Hypothalamus (tissue), 51 donors: ENCODE measurements at regions not wholly inside any gene's neighbourhood (a gene's known extent, or its start where the extent isn't known, plus 50 kb on each side); places are given as distances from the start of the nearest gene placed in this dataset.
A peak's percentile ranks its signal among the peaks of the same experiment; 100 is the strongest.
"Not testable (repeated sequence)": the region's sequence is repeated elsewhere in the genome, so short reads cannot be mapped to it uniquely, and the experiment has no call there.

Experiments used
- DNase-seq, 51 donors: peaks; one replicate each; lab custom pipeline; 2025; lab: John Stamatoyannopoulos, UW

- peak in 1 of 51 donors; percentile 8 for DNase-seq
Measured at GRCh38 chr1:181190364-181191035, 102.0 kb downstream of the IER5 start.

DNA sequence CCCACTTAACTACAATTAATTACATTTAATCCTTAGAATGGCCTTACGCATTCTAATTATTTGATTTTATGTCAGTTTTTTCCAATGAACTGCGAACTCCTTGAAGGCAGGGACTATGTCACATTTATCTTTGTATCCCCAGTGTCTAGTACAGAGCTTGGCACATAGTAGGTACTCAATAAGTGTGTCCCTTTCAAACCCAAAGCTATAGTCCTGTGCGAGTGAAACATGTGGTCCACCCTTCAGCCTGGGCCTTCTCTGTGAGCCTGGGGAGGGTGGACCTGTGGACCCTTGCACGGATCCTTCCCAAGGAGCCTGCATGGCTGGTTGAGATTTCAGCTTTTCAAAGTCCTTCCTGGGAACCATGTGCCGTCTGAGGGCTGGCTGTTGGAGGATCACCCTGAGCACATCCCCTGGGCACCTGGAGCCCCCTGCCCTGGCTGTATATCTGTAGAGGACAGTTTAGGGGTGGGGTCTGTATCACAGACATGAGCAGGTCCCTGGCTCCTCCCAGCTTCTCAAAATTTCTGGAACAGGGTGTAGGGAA lies 103.1 kb downstream of the IER5 start:
- DNase-seq = no peak

GRCh38 chr1:181192316-181192715 lies 103.8 kb downstream of the IER5 start:
- DNase-seq = no peak

DNA sequence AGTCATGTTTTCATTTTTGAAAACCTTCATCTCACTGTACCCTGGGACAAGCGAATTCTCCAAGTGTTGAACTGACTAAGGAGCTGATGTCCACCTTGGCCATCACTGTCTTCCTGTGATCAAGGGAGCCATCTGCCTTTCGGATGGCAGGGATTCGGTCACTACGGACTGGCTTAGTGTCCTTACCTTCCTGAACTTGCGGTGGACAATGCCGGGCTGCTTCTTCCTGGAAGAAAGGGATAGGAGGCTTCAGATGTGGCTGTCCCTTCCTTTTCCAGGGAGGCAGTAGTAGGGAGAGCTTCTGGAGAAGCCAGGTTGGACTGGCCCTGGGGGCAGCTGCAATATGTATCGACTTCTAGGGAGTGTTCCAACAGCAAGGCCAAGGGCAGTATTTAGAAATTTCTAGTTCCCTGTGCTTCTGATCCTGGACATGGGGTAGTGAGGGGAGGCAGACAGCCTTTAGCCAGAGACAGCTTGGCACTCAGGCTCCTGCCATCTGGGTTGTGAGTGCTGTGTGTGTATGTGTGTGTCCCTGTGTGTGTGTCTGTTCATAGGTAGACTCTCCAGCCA lies 114.6 kb downstream of the IER5 start:
- DNase-seq = no peak

GRCh38 chr1:181204530-181204929 lies 116.0 kb downstream of the IER5 start:
- DNase-seq = no peak

- no peak for DNase-seq
Measured at GRCh38 chr1:181205901-181206300, 117.4 kb downstream of the IER5 start.

- peak in 5 of 51 donors; percentile 11 to 72 (median 23) for DNase-seq
Measured at GRCh38 chr1:181206513-181206912, 118.0 kb downstream of the IER5 start.

DNA sequence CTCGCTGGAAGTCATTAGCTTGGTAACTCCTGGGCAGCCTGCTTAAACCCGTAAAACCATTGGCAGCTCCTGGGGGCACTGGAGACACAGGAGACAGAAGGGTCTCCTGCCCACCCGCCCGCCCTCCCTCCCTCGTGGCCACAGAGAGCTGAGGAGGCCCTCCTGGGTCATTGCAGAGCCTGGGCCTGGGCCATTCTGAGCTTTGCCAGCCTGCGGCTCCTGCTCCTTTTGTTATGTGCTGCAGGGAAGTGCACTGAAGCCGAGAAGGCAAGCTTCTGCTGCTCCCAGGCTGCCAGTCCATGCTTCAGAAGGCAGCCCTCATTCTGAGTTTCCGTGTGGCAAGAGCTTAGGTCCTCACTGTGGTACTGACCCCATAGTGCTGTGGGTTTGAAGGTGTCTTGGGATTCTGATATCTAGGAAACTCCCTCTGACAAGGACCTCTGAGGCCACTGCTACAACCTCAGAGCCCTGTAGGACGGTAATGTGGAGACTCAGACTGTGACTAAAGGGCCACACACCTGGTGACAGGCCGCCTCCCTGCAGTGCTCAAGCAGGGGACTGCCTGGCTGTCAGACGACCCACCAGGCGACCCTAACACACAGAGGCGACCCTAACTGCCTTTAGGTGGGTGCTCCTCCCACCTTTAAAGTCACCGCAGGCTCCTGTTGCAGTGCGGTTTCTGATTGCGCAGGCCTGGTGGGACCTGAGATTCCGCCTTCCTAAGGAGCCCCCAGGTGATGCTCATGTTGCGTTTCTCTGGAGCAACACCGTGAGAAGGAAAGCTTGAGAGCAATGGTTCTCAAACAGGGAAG lies 118.7 kb downstream of the IER5 start:
- DNase-seq = no peak

DNA sequence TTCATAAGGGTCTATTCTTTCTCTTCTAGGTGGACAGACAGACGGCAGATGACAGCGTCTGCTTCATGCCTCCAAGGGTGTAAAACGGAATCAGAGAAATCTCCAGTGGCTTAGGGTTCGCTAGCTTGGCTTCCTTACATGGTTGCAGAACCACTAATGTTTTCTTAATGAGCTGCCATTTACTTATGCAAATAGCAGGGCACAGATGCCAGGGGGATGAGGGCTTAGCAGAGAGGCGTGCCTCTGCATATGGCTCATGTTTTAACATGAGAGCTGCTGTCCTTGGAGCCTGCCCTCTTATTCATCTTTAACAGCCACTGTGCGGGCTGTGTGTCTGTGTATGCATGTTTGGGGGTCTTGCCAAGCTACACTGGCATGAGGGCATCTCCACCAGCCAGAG lies 119.6 kb downstream of the IER5 start:
- no peak for DNase-seq

- no peak for DNase-seq
Measured at GRCh38 chr1:181208967-181209366, 120.5 kb downstream of the IER5 start.

DNA sequence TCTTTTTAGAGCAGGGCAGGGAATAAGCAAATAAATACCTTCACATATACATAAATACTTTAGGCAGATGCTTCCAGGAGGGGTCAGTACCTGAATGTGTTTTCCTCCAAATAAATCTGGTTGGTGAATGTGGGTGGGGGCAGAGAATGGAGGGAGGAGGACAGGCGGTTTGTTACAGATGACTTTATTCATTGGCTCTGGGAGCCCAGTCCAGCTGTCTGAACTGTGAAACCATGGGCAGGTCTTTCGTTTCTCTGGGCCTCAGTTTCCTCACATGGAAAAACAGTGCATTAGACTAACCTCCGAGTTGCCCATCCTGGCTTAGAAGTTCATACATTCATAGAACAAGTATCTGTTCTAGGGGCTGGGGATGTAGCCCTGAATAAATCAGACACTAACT lies 124.6 kb downstream of the IER5 start:
- no peak for DNase-seq

GRCh38 chr1:181216591-181216994 lies 128.1 kb downstream of the IER5 start:
- DNase-seq = no peak

GRCh38 chr1:181219938-181220337 lies 131.4 kb downstream of the IER5 start:
- no peak for DNase-seq

DNA sequence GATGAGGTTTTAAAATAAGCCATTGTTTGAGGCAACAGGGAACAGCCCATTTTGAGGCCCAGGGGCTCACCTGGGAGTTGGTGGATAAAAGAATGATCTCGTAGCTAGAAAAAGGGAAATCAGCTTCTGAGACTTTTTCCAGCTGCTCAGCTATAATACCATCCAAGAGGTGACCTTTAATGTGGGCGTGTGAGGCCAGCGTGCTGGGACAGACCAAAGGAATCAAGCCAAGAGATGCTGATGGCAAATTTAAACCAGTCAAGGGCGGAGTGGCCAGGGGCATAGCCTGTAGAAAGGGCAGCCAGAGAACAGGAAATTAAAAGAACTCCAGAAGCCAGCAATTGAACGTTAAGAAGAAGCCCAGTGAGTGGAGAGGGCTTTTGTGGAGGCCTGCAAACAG lies 132.6 kb downstream of the IER5 start:
- no peak for DNase-seq

DNA sequence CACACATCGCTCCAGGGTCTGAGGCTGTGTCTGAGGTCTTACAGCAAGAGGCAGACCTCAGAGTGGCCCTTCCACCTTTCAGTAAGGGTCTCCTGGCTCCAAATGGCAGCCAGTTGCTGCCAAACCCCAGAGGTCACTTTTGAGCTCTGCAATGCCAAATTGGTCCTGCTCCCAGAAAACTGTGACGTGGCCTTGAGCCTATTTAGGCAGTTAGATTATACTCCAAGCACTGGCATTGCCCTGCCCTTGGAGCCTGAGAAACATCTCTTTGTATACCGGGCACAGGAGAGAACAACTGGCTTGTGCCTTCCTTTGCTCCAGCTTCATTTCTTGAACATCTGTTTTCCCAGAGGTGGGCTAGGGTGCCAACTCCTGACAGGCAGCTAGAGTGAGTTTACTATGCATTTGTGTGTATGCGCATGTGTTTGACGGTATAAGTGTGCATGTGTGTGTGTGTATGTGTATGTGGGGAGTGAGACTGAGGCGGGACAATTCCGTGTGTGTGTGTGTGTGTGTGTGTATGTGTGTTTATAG lies 134.5 kb downstream of the IER5 start:
- DNase-seq = no peak

DNA sequence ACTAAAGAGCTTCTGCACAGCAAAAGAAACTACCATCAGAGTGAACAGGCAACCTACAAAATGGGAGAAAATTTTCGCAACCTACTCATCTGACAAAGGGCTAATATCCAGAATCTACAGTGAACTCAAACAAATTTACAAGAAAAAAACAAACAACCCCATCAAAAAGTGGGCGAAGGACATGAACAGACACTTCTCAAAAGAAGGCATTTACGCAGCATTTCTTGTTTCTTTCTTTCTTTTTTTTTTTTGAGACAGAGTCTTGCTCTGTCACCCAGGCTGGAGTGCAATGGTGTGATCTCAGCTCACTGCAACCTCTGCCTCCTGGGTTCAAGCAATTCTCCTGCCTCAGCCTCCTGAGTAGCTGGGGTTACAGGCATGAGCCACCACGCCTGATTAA lies 138.2 kb downstream of the IER5 start:
- DNase-seq = not testable (repeated sequence)

DNA sequence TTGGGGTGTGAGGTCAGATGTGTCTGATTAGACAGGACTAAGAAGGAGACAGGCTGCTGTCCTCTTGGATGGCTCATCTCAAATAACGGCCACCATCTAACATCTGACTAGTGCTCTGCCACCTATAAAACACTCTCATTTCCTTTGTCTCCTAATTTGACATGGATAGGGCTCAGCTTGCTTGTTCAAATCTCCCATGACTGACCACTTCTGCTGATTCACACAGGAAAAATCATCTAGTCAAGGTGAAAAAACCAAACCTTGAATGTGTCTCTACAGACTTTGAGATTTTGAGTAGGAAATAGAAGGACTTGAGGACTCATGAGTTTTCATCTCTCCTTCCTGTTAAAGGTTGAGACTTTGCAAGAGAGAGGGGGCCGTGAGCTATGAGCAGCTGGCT lies 150.6 kb downstream of the IER5 start:
- DNase-seq = no peak

GRCh38 chr1:181246320-181246719 lies 157.8 kb downstream of the IER5 start:
- DNase-seq = not testable (repeated sequence)

- DNase-seq = not testable (repeated sequence)
Measured at GRCh38 chr1:181248361-181248760, 159.9 kb downstream of the IER5 start.

- no peak for DNase-seq
Measured at GRCh38 chr1:181249186-181249585, 160.7 kb downstream of the IER5 start.

DNA sequence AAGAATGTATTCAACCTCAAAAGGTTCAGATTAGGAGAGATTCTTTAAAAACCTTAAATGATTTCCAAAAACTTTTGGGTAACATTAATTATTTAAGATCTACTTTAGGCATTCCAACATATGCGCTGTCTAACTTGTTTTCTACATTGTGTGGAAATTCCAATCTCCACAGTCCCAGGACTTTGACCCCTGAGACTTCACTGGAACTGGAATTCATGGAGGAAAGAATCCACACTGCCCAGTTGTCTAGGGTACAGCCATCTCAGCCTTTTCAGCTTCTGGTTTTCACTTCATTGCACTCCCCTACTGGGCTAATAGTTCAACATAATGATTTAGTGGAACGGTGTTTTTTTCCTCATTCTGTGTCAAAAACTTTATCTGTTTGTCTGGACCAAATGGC lies 161.5 kb downstream of the IER5 start:
- no peak for DNase-seq
